ENCODE measurements at regions not wholly inside any gene's neighbourhood (a gene's known extent, or its start where the extent isn't known, plus 50 kb on each side); places are given as distances from the start of the nearest gene placed in this dataset.

GRCh38 chr5:124581738-124582560 lies 164.5 kb downstream of the ZNF608 start:
- DNase-seq, result no peak

GRCh38 chr5:124580925-124581737 lies 165.3 kb downstream of the ZNF608 start:
- no peak for DNase-seq

- no peak for DNase-seq
These were observed 165.9 kb downstream of the ZNF608 start for GRCh38 chr5:124580512-124580911.

DNA sequence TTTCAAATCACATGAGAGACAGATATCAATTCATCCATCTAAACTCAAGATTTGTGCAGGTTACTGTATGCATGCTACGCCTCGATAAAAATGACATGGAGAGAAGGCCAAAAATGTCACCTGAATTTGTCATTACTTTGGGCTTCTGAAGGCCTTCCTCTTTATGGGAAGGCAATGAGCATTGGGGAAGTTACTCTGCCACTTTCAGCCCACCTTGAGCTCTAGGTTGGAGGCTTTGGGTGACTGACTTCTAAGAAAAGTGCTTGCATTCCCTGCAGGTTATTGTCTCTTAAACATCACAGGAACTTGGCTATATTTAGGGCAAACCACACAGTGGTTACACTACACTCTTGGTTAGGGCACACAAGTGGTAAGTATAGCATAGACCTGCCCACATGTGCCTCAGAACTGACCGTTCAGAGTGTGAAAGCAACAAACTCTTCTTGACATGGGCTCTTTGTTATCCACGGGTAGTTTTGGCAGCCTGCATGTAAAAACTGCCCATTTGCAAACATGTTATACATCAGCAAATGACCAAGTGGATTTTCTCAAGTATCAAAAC lies 169.5 kb downstream of the ZNF608 start:
- no peak for DNase-seq

GRCh38 chr5:124575725-124576124 lies 170.7 kb downstream of the ZNF608 start:
- no peak for DNase-seq

DNA sequence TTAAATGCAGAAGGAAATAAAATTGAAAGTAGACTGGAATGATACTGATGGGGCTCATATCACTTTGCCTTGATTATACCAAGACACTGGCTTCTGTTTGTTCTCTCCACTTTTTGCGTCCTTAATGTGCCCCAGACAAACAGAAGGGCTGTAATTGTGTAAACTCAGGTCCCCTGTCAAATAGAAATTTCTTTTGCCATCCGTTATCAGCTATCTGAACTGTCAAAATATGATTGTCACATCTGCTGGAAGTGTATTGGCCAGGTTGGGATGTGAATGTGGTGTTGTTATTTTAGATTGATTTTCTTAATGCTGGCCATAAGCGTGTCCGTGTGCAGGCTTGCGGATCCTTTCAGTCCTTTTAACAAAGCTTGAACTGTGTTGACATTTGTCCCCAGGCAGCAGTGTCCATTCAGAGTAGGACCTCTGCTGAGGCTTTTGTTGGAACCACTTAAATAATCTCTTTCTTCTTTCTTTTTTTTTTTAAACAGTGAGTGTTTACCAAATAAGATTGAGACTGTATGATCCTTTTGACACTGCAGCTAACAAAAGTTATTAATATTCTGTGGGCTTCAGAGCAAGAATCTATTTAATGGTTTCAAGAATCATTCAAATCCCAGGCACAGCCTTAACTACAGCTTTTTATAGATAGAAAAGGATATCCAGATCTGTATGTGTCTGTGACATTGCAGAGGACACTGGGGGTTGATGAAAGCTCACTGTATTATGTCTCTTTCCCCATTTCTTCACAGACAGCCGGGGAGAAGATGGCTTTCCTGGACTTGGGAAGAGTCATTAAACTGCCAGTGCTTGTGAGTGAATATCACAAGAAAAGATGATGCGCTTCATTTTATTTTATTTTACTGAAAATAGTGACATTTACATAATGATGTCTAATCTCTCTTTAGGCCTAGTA lies 171.7 kb downstream of the ZNF608 start:
- DNase-seq, result no peak

DNA sequence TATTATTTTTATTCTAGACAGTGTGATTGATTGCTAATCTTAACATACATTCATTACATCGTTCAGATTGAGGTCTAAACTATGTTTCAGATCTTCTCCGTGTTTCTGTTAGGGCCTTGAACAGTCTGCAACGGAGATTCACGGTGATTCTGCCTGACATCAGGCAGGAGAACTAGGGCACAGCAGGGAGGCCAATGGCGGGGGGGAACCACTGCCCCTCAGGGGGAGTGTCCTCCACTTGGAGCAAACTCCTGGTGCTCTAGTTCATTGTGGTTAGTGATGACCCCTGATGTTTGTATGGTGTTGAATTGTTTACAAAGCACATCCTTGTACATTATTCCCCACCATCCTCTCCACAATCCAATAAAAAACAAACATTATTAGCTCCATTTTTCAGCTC lies 173.5 kb downstream of the ZNF608 start:
- DNase-seq, result no peak

GRCh38 chr5:124570285-124571035 lies 176.0 kb downstream of the ZNF608 start:
- DNase-seq, result no peak

DNA sequence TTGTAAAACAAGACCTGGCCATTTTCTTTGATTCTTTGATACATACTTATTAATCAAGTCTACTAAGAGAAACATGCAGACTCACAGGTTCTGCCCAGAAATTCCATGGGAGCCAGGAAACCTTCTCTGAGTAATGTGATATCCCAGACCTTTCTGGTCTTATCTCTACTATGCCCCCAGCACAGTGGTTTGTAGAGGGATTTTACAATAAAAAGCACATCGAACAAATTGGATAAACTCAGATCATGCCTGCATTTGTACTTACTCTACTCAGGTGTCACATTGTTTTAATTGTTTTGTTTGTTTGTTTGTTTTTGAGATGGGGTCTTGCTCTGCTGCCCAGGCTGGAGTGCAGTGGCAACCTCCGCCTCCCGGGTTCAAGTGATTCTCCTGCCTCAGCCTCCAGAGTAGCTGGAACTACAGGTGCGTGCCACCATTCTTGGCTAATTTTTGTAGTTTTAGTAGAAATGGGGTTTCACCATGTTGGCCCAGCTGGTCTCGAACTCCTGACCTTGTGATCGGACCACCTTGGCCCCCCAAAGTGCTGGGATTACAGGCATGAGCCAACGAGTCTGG lies 179.5 kb downstream of the ZNF608 start:
- DNase-seq, result no peak

- DNase-seq, result no peak
These were observed 185.0 kb downstream of the ZNF608 start for GRCh38 chr5:124561451-124561850.

DNA sequence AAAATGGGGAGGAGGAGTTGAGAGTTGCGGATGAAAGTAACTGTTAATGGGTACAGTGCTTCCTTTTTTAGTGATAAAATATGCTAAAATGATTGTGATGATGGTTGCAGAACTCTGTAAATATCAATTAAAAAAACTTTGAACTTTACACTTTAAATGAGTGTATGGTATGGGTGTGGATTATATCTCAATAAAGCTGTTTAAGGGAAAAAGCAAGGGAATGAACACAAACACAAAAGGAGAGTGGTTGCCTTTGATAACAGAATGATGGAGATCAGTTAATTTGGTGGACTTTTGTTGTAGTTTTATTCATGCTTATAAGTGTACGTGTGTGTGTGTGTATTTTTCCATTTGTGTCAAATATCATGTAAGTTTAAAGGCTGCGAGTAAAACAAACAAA lies 186.1 kb downstream of the ZNF608 start:
- no peak for DNase-seq

DNA sequence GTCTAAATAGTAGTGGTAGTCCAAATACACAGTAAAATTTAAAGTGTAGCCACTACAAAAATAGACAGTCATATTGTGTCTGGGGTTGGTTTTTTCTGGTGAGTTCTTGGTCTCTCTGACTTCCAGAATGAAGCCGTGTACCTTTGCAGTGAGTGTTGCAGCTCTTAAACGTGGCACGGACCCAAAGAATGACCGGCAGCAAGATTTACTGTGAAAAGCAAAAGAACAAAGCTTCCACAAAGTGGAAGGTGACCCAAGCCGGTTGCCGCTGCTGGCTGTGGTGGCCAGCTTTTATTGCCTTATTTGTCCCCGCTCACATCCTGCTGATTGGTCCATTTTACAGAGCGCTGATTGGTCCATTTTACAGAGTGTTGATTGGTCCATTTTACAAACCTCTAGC lies 188.7 kb downstream of the ZNF608 start:
- no peak for DNase-seq

- DNase-seq, result no peak
These were observed 191.5 kb downstream of the ZNF608 start for GRCh38 chr5:124554746-124555578.

DNA sequence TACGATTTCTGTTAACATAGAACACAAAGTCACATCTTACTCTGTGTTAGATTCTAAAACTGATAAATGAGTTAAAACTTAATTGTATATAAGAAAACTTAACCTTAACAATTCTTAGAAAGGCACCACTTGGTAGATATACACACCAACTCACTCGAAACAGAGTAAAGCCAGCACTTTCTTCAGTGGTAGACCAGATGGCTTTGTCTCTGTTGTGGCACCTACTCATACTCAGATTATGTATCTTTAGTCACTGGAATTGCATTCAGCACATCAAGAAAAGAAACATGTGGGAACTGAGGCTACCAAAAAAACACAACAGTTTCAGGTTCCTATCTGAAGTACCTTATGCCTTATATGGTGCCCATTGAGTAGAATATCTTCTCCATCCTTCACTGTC lies 192.5 kb downstream of the ZNF608 start:
- DNase-seq, result no peak

DNA sequence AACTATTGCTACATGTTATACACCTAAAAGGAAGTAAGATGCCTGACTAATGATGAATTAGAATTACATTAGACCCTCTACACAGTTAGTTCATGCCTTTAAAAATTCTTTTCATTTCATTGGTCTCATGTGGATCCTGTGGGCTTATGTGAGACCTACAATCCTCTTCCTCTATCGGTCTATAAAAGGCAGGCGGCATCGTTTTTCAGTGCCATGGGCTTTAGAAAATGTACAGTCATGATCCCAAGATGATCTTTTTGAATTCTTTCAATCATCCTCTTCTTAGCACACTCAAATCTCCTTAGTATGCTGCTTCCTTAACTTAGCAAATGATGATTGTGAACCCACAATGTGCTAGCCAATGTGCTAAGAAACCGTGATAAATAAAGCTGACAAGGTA lies 193.9 kb downstream of the ZNF608 start:
- DNase-seq, result no peak

GRCh38 chr5:124551939-124552279 lies 194.5 kb downstream of the ZNF608 start:
- no peak for DNase-seq

- no peak for DNase-seq
These were observed 195.7 kb downstream of the ZNF608 start for GRCh38 chr5:124550731-124551130.

DNA sequence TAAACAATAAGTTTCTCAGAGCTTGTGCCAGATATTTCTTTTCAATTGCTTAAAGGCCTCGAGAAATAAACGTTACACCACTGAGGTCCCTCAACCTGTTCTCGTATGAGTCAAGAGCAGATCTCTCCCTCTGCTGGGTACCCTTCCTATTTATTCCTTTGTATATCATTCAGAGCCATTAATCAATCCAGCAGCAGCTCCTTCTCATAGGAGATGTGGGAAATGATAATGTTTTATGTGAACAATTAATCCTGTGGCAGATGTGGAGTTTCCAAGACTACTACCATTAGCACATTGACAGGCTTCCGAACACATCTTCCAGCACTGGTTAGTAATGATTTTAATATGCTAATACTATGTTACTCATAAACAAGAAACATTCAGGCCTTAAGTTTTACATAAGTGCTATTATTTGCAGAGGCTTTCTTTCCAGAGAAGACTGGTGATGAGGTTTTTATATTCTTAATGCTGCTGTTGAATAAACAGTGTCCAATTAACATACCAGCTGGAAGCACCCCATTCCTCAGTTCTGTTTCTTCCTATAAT lies 196.5 kb downstream of the ZNF608 start:
- no peak for DNase-seq

DNA sequence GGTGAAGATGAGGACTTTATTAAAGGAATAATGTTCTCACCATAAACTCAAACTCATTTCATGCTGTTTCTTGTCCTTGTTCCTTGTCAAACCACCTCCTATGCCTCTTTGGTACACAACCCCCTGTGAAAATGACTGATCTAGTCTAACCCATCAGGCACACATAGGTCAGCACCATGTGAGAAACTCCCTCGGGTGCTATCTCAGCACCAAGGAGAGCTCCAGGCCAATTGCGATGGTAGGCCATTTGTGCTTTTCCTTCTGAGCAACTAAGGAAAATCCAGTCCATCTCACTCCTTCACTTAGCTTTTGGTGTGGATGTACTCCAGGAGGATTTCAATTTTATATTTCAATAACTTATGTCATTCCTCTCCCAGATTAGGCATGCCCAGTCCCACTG lies 199.8 kb downstream of the ZNF608 start:
- DNase-seq, result no peak

GRCh38 chr5:124544366-124545055 lies 201.9 kb downstream of the ZNF608 start:
- no peak for DNase-seq

Data from CD4-positive, alpha-beta T cell treated with Interleukin-1 beta for 1 hour (primary cell).